Stimulated activated CD8-positive, alpha-beta memory T cell treated with anti-CD3 and anti-CD28 coated beads, Interleukin-15, amount 100 ng/mL, for 48 hours (primary cell): ENCODE measurements at regions not wholly inside any gene's neighbourhood (a gene's known extent, or its start where the extent isn't known, plus 50 kb on each side); places are given as distances from the start of the nearest gene placed in this dataset.

ENCODE experiments used
- DNase-seq, 2 donors: peaks; one replicate each; pipeline ENCODE4 v3.0.0-alpha.2; 2020; ENCODE audit warnings: low read depth in 2 of 2

DNA sequence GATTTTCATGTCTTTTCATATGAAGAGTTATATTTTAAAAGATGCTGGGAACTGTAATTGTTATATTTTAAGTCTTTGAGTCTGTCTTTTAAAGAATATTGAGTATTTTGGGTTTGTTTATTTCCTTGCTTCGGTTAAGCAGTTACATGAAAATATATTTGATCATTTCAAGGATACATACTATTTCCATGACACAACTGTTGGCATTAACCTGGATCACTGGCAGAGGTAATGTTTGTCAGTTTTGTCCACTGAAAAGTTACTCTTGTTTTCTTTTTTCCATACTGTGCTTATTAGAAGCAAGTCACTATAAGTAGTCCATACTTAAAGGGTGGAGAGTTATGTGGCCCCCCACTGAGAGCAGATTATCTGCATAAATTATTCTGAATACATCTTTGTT lies 1142.0 kb upstream of the TMEFF2 start:
- no peak for DNase-seq

DNA sequence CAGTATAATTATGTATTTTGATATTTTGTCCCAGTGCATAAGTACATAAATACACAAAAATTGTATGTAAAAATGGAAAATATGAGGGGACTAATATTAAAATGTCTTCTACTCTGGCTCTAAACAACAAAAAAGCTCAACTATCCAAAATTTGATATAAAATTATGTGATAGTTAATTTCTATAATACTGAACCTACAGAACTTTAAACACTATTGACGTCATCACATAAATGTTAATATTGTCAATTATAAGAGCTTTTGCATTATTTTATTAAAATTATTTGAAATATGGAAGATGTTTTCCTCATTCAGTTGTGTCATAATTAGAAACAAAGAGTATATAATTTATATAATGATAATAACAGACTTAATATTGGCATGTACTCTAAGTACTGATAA lies 1139.7 kb upstream of the TMEFF2 start:
- DNase-seq = no peak

DNA sequence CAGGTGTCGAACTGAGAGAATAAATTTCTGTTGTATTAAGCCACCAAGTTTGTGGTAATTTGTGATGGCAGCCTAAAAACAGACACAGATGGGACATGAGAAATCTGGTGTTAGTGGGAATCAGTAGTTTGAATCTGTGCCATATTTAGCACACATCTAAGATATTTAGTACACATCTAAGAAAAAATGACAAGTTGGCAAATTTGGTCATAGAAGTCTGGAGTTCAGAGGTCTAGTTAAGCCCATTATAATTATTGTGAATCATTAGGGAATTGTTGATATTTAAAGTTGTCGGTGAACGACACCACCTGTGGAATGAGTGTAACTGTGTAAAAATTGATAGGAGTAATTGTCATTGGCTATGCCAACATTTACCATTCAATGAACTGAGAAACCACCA lies 1138.8 kb upstream of the TMEFF2 start:
- no peak for DNase-seq

DNA sequence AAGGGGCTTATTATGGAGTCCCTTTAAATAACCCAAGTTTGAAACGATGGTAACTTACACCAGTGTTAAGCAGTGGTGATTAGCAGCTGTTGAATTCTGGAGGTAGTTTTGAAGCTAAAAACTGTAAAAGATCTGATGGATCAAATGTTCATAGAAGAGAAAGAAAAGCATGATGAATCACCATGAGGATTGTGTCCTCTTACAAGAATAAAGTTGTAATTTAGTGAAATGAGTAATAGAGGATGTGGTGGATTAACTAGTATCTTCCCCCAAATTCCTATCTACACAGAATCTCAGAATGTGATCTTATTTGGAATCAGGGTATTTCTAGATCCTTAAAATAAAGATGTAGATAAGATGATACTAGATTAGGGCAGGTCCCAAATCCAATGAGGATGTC lies 1138.2 kb upstream of the TMEFF2 start:
- no peak for DNase-seq

DNA sequence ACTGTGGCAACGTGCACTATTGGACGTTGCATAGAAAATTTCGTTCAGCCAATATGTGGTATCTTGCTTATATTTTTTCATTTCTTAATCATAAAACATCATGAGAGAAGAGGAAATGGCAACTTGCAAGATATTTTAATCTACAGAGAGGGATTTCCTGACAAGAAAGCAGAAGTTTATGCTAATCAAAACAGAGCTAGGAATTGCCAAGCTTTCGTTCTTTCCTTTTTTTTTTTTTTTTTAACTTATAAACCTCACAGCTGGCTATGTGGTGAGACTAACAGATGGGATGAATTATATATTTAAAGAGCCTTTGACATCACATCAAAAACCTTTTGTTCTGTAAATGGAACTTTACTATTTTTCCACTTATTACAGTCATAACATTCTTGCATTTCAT lies 1136.9 kb upstream of the TMEFF2 start:
- no peak for DNase-seq

DNA sequence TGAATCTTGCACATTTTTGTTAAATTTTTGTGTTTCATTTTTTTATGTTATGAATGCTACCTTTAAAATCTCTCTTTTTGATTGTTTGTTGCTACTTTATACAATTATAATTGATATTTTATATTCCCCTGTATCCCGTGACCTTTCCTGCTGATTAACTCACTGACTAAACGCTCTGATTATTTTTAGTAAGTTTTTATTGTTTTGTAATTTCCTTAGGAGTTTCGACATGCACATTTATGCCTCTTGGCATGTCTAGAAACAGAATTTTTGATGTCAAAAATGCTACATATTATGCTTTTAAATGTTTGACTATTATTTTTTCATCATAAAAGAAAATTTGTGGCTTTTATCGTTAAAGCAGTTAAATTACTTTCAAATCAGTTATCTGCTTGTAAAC lies 1131.6 kb upstream of the TMEFF2 start:
- no peak for DNase-seq

DNA sequence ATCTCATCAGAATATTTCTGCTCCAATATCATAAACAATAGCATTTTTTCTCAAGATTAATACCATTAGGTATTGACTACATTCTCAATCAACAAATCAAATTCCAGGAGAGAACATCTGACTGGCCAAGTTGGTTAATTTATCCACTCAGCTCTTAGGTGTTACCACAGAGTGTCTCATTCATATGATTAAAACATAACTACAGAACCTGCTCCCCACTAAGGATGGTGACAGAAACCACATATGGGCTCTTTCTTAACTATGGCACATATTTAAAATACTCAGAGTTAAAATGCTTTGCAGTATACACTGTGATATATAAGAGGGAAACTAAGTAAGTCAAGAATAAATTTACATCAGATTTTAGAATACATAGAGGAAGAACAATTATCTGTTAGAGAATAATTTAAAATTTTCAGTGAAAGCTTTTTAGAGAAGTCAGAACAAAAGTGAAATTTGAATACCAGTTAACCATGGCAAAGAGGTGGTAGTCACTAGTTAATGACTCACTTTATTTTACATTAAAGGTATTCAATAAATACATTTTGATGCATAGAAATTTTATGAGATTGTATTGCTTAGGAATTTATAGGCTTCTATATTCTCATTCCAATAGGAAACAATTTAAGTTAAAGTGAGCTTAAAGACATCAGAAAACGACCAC lies 1120.8 kb upstream of the TMEFF2 start:
- DNase-seq = no peak

DNA sequence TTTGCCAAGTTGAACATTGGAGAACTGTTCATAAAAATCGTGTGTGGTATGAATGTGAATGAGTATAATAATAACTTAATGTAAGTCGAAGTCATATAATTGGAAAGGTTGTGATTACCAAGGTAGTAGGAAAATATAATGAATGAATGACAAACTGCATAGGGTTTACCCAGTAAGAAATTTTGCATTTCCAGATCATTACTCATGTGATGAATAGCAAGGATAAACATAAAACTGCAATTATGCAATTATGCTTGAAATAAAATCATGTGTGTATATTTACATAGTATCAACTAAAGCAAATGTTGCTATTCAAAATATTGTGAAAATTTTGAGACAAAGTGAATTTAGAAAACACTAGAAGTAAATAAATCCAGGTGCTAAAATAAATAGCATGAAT lies 1108.7 kb upstream of the TMEFF2 start:
- DNase-seq = no peak

DNA sequence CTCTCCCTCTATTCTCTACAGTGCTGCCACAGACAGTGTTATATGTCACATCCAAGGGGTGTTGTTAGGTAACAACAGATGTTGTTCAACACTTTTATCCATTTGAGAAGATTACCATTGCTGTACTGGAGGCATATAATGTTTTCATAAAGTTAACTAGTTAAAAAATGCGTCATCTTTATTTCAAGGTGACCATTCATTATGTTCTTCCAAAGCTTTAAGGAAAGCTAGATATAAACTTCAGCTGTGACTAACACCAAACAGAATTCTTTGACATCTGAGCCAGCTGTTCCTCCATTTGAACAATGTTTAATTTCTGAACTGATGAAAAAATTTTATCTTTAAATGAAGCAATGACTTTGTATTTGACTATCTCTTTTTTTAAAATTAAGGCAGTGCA lies 1099.6 kb upstream of the TMEFF2 start:
- no peak for DNase-seq

DNA sequence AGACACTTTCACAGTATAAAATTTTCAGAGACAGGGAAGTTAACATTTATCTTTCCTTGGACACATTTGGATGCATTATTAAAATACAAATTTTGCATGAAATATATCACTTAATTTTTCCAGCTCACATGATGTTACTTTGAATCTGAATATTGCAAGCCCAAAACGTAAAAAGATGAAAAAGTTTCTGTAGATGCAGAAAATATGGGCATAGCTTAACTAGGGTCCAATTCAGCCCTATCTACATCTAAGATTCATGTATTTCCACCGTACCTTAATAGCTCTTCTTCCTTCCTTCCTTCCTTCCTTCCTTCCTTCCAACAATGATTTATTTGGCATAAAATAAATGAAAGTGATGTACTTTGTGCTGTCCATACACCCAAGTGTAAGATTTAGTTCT lies 1084.6 kb upstream of the TMEFF2 start:
- no peak for DNase-seq

DNA sequence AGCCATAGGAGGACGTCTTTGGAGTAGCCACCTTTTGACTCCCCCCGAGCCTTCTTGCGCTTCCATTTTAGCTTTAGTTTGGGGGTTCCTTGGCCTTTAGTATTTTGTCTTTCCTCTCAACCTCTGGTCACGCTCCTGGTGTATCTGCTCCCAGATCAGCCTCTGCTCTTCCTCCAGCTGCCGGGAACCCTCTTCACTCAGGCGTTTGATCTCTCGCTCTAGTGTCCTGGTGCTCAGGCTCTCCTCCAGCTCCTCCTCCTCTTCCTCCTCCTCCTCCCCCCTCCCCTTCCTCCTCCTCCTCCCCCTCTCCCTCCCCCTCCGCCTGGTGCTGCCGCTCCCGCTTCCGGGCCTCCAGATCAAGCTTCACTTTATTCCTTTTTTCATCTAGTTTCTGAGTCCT lies 1082.3 kb upstream of the TMEFF2 start:
- no peak for DNase-seq

DNA sequence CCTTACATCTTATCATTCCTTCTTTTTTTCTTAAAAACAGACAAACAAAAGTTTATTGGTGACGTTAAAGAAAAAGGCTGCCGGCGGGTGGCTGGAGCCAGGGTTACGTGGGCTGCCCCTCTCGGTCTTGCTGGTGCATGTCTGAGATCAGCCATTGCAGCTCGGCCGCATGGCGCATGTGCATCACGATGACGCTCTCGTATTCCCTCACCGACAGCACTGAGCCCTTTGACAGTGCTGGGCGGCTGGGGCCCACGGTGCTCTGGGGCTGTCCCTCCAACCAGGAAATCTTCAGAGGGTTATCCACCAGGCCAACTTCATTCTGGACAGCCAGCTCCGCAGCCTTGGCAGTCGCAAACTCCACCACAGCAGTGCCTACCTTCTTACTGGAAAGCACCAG lies 1081.8 kb upstream of the TMEFF2 start:
- no peak for DNase-seq

DNA sequence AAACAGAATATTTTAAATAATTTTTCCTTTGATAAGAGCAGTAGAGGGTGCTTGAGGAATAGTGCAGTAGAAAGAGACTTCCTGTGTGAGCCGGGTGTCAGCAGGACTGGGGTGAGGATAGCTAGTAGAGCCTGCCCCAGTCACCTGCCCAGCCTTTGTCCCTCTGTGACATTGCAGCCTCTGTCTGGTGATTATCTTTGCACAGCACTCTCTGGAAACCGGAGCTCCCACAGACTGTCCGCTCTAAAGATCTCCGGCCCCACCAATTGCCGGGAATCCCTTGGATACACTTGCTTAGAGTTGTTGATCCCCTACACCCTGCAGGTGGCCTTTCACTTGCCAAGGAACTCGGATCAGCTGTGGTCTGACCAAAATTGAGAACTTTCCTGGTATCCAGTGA lies 1081.3 kb upstream of the TMEFF2 start:
- no peak for DNase-seq

DNA sequence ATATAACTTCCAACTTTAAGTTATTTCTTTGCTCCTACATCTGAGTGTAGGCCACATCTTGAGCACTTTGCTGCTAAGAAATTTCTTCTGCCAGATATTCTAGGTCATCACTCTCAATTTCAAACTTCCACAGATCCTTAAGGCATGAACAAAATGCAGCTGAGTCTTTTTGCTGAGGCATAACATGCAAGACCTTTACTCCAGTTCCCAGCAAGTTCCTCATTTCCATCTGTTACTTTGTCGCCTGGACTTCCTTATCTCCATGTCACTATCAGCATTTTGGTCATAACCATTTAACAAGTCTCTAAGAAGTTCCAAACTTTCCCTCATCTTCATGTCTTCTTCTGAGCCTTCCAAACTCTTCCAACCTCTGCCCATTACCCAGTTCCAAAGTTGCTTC lies 1077.3 kb upstream of the TMEFF2 start:
- no peak for DNase-seq

DNA sequence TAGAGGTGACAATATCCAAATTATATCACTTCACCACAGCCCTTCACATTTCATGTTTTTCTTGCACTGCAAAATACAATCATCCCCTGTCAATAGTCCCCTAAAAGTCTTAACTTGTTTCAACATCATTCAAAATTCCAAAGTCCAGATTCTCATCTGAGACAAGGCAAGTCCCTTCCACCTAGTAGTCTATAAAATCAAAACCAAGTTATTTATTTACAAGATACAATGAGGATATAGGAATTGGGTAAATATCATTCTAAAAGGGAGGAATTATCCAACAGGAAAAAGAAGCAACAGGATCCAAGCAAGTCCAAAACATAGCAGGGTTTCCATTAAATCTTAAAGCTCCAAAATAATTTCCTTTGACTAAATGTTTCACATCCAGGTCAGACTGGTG lies 1076.1 kb upstream of the TMEFF2 start:
- no peak for DNase-seq

DNA sequence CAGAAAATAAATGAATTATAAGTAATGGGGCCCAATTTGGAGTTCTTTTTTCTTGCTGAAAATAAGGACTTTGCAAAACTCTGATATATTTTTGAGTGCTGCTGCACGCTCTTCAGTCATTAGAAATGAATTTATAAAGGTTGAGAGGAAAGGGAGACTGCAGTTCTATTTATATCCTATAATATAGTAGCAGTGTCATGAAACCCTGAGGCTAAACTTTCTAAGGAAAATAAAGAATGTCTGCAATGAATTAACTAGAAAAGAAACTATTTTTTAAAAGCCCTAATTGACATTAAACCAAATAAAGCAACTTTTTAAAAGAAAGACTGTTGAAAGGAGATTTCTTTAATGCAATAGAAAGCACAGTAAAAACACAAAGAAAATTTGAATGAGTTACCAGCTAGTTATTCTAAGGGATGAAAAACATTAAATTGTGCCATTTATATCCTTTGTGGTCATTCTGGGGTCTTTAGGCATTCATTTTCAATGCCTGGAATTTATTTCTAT lies 1072.8 kb upstream of the TMEFF2 start:
- no peak for DNase-seq

DNA sequence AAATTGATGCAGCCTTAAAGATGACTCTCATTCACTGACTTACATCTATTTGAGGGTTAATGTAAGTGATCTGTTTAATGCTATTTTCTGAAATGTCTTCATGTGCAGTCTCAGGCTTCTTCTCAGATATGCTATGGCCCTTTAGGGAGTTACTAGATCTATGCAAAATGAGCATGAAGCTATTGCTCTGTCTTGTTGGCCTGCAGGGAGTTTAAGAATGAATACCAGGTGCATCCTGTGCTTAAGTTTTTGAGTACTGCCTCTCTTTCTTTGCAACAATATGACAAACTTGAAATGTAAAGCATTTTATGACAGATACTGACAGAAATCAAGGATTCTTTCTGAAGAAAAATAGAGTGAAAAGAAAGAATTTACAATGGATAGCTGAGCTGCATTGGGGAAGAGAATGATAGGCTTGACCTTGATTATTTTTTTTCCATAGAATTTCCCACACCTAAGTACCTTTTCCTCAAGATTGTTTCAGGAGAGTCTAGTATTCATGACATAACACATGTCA lies 1058.3 kb upstream of the TMEFF2 start:
- no peak for DNase-seq

DNA sequence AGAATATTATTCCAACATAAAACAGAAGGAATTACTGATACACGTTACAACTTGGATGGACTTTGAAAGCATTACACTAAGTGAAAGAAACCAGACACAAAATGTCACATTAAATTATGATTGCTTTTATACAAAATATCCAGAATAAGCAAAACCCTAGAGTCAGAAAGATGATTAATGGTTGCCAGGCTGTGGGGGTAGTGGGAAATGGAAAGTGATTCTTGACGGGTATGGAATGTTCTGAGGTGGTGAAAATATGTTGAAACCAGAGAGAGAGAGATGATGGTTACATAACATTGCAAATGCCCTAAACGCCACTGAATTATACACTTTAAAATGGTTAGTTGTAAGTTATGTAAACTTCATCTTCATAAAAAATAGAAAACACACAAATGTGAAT lies 1057.2 kb upstream of the TMEFF2 start:
- no peak for DNase-seq

DNA sequence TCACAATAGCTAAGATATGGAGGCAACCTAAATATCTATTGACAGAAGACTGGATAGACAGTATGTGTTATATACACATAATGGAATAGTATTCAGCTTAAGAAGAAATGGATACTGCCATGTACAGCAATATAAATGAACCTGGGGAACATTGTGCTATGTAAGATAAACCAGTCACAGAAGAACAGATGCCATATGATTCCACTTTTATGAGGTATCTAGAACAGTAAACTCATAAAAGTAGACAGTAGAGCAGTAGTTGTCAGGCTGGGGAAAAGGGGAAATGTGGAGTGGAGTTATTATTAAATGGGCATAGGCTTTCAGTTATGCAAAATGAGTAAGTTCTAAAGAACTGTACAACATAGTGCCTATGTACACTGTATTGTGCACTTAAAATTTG lies 1055.7 kb upstream of the TMEFF2 start:
- DNase-seq = no peak

DNA sequence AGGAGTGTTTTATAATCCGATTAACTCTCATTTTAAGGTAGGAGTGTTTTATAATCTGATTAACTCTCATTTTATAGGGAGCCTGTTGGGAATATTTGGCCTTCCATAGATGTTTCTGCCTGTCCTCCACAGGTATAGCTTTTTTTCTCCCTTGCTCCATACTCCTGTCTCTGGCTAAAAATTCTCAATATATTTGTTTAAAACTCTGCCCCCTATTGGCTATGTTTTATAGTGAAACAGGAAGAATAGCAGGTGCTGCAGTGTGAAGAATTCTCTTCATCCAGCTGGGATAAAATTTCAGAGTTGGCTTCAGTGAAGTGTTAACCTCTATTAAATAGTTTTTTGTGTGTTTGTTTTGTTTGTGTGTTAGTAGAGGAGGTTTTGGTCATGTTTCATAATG lies 1046.0 kb upstream of the TMEFF2 start:
- no peak for DNase-seq

DNA sequence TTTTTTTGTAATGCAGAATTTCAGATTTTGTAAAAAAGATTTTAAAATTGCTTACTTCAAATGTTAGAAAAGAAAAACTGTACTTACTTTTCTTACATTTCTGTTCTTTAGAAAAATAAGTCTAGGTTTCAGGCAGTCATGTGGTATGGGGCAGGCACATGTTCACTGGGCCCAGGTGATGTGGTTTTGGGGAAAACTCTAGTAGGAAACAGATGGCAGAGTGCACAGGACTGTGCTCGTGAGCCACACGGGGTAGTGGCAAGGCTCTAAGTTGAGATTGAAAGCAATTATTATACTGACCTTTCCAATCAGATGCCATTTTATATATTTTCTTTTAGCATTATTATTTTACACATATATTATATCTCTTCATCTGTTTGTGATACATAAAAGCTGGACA lies 1036.9 kb upstream of the TMEFF2 start:
- no peak for DNase-seq

DNA sequence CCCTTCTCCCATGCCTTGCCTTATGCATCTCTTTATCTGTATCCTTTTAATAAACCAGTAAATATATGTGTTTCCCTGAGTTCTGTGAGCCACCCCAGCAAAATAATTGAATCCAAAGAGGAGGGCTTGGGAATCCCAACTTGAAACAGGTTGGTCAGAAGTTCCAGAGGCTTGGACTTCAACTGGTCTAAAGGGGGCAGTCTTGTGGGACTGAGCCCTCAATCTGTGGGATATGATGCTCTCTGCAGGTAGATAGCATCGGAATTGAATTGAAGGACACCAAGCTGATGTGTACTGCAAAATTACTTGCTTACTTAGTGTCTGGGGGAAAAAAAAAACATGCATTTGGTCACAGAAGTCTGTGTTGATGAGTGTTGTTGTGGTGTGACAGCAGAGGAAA lies 1033.5 kb upstream of the TMEFF2 start:
- no peak for DNase-seq

DNA sequence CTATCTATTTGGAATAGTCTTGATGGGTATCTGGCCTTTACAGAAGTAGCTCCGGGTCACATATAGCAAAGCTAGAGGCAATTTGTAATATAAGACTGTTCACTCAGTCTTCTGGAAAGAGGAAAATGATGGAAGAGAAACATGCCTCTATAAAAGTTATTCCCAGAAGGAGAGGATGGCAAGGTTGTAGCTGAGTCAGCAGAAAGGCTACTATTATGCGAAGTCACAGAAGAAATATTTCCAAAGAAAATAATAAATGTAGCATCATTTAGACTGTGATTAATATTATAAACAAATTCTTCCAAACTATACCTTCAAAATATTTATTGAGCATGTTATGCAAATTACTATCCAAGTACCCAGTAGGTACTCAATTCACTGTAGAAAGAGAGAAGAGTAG lies 1027.7 kb upstream of the TMEFF2 start:
- DNase-seq = no peak

DNA sequence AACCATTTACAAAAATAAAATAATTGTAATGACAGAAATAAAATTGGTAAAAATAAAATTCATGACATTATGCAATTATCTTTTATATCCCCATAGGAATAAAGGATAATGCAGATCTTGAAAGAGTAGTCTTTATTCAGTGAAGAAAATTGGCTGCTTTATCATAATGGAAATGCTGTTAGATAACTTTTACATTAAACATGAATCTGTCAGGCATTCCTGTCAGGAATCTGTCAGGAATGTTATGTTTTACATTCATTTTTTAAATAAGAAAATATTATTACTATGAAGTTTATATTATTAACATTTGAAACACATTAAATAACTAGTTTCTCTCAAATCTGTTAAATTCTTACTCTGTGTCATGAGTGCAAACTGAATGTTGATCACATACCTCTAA lies 1024.7 kb upstream of the TMEFF2 start:
- DNase-seq = no peak
